Adipose tissue (tissue), 3 donors: ENCODE measurements at regions not wholly inside any gene's neighbourhood (a gene's known extent, or its start where the extent isn't known, plus 50 kb on each side); places are given as distances from the start of the nearest gene placed in this dataset.

ENCODE experiments used
- H3K27ac ChIP-seq: one replicate; pipeline ENCODE4 v1.5.1; 2013; ENCODE audit warnings: low read depth, low read length
- WGBS, 3 donors: extraction: QIAGEN DNeasy Blood & Tissue Kit; methylation state at CpG; one replicate each; pipeline ENCODE4 v1.1.7; 2013; 5-methylcytosine and 5-hydroxymethylcytosine counted together
- donor health status: healthy with polysubstance abuse.
- donor health status: Bipolar disorder and iron deficiency.
- donor health status: healthy.

DNA sequence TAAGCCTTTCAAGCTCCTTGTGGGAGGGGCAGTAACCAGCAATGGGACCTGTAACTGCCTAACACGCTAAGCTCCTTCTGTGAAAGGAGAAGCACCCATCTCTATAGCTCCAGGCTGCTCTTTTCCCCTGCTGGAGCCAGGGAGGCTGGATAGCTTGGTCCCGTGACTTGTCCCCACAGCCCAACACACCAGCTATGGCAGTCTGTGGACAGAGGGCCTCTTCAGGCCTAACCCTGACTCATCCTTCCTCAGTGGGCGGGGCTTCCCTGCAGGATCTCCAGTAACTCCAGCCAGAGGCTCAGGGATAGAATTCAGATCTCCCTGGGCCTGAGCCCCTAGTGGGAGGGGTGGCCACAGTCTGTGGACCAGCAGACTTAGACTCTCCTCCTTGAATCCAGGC is 1290.1 kb downstream of the PCDH7 start:
- no peak overlapping the region for H3K27ac ChIP-seq
- 82 to 89% (median 87%) methylated on average over 3 of the region's 3 CpGs for WGBS, 3 donors

DNA sequence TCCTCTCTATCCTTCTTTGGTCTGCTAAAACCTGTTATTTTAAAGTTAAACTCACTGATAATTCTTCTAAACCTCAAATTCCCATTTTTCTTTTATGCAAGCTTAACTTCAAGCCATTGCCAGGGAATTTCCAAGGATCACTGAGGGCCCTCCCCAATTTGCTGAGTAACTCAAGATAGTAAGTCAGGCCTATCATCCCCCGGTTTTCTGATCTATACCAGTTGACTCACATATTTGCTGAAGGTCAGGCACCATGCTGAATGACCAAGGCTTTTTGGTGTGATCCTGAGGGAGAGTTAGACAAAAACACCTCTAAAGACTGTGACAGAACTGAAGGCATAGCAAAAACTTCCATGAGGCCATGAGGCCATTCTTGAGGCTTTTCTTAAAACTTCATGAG is 1301.9 kb downstream of the PCDH7 start:
- 44 to 76% (median 59%) methylated on average over 1 of the region's 1 CpG for WGBS, 3 donors
- H3K27ac ChIP-seq, result no peak overlapping the region

DNA sequence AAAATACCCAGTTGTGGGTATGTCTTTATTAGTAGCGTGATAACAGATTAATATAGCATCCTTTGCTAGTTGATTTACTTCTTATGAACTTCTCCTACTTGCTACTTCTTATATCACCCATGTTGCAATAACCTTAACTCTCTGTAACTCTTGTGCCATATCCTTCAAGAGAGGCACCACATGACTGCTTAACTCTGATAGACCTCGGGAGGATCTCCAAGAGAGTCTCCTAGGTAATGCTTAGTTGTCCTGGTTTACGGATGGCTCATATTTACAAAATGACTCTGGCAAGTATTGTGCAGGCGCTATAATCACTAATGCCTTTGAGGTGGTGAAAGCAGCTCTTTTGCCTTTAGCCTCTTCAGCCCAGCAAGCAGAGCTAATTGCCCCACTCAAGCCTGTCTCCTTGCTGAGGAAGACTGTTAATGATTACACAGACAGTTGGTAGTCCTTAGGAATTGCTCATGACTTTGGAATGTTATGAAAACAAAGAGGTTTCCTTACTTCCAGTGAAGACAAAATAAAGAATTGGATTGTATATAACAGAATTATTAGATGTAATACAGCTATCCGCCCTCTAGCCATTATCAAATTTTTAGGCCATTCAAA is 1305.8 kb downstream of the PCDH7 start:
- H3K27ac ChIP-seq, result no peak overlapping the region
- 78 to 86% (median 86%) methylated on average over 5 of the region's 5 CpGs for WGBS, 3 donors

DNA sequence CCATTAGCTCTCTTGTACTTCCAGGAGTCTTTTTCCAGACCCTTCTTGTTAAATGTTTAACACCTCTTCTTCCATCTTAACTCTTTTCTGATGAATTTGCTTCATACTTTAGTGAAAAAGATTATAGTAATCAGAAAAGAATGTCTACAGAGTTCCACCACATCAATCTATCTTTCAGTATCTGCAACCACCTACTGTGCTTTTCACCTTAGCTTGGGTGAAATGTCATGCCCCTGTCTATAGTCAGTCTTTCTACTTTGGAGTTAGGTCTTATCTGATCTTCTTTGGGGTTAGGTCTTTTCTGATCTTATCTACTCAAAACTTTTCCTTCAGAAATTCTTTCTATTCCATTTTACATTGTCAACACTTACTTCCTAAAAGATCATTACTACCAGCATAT is 1310.2 kb downstream of the PCDH7 start:
- no peak overlapping the region for H3K27ac ChIP-seq

DNA sequence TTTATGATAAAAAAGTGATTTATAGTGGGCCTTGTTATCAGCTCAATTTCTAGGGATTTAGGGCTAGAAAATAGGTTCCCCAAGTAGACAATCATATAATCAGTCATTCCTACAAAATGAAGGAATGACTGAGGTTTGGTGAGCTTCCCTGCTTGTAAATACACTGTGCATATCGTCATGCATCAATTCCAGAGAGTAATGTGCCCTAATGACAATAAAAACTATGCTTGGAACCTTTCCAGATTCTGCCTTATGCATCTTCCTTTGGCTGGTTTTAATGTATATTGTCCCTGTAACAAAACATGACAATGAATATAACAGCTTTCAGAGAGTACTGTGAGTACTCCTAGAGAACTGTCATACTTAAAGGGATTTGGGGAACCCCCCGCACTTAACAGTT is 1310.9 kb downstream of the PCDH7 start:
- WGBS, 3 donors, result 68 to 83% (median 78%) methylated on average over 2 of the region's 2 CpGs
- H3K27ac ChIP-seq, result no peak overlapping the region

DNA sequence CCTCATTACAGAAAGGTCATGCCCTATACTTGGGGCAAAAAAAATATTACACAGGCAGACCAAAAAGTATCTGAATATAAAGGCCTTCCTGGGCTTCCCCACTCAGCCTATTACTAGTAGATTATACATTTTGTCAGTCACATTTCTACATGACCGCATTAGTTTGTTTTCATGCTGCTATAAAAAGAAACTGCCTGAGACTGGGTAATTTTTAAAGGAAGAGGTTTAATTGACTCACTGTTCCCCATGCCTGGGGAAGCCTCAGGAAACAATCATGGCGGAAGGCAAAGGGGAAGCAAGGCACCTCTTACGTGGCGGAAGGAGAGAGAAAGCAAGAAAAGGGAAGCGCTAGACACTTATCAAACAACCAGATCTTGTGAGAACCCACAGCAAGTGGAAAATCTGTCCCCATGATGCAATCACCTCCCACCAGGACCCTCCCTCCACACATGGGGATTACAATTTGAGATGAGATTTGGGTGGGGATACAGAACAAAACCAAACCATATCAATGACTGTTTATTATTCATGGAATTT is 1312.0 kb downstream of the PCDH7 start:
- 51 to 82% (median 57%) methylated on average over 5 of the region's 5 CpGs for WGBS, 3 donors
- no peak overlapping the region for H3K27ac ChIP-seq

DNA sequence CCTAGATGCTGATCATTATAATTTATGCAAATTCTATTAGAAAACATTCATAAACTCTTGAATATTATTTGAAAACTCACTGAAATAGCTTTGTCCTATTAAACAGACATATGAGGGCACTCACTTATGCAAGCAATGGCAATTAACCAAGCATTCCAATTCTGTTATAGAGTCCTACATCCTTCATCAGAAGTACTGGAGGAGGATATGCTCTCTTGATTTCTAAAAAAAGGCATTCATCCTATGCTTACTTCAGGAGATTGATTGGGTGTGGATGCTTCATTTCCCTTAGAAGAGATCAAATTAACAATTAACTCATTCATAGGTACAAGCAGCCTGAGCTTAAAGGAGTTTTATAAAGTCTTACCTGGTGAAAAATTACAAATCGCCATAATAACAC is 1317.2 kb downstream of the PCDH7 start:
- WGBS, 3 donors, result 32 to 88% (median 85%) methylated on average over 1 of the region's 1 CpG
- no peak overlapping the region for H3K27ac ChIP-seq

DNA sequence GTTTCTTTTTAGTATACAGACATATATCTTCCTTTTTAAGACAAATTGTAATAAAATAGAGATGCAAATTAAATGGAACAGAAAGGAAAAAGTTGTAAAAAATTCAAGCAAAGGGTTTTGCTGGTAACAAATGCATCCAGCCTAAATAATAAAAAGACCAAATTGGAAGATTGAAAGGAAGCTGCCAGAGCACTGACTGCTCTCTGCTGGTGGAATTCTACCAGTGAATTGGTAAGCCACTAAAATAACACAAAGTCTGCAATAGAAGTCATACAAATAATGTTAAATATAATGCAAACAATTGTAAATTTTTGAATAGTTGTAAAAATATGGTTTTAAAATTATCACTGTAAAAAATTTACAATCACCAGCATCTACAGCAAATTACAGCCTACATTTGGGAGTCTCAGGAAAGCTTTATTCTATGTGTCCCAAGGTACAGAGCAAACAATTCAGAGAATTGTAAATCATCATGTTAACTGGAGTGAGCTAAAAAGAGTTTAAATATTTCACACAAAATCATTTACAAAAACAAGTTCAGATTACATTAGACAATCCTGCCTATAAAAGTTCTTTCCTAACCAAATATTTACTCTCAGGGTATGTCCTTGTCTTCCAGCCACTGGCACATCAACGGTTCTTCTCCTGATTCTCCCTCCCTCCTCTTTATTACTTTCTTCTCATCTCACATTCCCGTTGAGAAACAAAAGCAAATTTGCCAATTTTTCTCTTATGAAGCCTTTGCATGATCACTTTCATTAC is 1322.5 kb downstream of the PCDH7 start:
- no peak overlapping the region for H3K27ac ChIP-seq
- WGBS, 3 donors, result 29 to 54% (median 48%) methylated on average over 2 of the region's 2 CpGs

DNA sequence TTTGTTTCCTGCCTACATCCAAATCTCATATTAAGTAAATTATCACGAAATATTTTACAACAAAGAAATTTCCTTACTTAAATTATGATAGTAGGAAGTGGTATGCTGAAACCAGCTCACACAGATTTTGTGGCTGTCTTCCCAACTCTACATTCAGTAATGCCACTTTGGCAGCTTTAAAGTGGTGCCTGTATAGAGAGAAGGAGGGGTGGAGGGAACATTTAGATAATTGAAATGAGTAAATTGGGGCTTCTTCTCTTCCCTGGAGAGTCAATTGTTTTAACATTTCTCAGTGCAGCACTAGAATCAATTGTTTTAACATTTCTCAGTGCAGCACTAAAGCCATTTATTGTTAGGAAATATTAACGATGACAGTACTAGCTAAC is 1323.1 kb downstream of the PCDH7 start:
- WGBS, 3 donors, result 56 to 69% (median 61%) methylated on average over 2 of the region's 2 CpGs
- no peak overlapping the region for H3K27ac ChIP-seq

DNA sequence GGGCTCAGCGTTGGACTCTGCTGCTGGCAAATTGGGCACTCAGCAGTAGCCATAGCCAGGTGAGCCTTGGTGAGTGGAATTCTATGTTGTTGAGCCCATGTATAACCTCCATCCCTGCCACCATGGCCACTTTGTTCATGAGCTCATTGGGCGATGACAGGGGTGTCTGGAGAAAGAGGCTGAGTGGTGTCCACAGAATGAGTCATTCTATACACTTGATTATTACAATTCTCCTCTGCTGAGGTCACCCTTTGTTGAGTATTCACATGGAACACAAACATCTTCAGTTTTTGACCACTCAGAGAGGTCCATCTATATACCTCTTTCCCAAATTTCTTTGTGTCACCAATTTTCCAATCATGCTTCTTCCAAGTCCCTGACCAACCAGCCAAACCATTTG is 1341.7 kb downstream of the PCDH7 start:
- H3K27ac ChIP-seq, result no peak overlapping the region
- 75 to 91% (median 90%) methylated on average over 2 of the region's 2 CpGs for WGBS, 3 donors

DNA sequence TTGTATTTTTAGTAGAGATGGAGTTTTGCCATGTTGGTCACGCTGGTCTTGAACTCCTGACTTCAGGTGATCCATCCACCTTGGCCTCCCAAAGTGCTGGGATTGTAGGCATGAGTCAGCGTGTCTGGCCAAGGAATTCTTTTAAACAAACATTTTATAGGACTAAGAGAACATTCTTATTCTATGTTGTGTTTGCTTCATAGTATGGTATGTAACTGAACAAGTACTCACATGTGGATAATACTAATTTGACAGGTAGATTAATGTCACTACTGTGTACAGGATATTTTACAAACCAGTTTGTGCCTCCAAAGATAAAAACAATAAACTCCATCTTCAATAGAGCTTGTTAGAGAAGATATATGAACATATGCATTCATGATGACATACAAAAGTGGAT is 1353.4 kb downstream of the PCDH7 start:
- 41 to 56% (median 47%) methylated on average over 2 of the region's 2 CpGs for WGBS, 3 donors
- no peak overlapping the region for H3K27ac ChIP-seq

DNA sequence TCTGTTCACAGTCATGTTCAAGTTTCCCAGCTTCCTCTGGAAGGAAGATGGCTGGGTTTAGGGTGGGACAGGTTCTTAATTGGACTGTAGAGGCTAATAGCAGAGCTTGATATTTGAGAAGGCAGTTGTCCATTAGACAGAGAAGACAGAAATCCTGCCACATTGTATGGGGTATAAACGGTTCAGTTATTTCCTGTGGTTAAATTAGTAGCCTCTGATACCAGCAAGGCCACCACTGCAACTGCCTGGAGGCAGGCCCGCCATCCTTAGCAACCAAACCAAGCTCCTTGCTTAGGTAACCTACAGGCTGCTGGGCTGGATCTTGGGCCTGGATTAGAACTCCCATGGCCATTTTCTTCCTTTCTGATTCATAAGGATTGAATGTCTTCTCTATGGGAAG is 1367.0 kb downstream of the PCDH7 start:
- 63 to 76% (median 66%) methylated on average over 2 of the region's 2 CpGs for WGBS, 3 donors
- no peak overlapping the region for H3K27ac ChIP-seq

DNA sequence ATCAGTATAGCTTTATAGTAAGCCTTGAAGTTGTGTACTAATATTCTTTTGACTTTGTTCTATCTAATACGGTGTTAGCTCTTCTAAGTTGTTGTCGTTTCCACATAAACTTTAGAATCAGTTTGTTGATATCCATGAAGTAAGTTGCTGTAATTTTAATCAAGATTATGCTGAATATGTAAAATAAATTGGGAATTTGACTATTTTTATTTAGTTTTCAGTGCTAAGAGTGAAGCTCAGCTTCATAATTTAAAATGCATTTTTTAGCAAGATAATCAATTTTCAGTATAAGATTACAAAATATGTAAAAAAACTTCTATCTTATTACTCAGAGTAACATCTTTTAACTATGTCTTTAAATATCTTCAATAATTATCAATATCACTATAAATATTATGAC is 1374.8 kb downstream of the PCDH7 start:
- 88 to 94% (median 92%) methylated on average over 2 of the region's 2 CpGs for WGBS, 3 donors
- H3K27ac ChIP-seq, result no peak overlapping the region

DNA sequence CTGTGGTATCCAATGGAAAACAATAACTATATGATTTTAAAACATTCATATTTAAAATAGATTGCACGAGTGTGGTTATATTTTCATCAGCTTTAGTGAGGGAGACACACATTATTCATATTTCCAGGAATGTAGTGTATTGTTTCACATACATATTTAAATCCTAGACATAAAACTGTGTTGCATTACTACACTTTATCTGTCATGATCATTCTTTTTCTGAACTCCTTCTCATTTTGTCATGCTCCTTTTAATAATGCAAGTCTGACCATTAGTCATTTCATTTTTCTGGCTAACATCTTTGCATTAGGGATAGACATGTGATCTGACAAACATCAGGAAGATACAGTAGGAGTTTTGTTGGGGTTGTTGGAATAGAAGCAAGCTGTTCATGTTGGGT is 1382.7 kb downstream of the PCDH7 start:
- WGBS, 3 donors, result 39 to 67% (median 54%) methylated on average over 1 of the region's 1 CpG
- H3K27ac ChIP-seq, result no peak overlapping the region

DNA sequence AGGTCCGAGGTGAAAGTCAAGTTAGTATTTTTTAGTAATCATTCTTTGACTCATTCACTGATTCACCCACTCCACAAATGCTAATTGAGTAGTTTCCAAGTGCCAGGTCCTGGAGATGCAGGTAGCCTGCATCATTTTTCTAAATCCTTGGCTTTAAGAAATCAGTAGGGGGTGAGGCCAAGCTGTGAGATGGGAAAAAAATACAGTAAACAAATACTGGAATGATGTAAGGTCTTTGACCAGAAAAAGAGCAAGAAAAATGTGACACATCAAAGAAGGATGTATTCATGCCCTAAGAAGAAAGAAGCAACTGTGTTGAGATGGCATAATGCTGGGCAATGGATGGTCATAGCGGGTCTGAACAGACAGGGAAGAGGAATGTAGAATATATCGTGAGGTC is 1386.6 kb downstream of the PCDH7 start:
- 82 to 88% (median 85%) methylated on average over 3 of the region's 3 CpGs for WGBS, 3 donors
- no peak overlapping the region for H3K27ac ChIP-seq

DNA sequence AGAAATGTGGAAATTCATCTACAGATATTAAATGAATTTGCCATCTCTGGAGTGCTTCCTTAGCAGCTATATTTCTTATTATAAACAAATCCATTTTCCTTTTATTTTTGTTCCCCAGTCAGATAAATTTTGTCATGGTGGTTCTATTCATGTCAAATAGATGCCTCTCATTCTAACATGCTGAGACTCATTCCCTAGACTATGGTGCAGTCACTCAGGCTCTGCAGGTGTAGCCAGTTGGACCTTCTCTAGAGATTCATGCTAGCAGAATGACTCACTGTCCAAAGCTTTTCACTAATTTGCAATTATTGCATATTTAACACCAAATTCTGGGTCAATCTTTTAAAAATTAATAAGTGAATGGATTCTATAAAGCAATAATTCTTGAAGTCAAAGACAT is 1392.7 kb downstream of the PCDH7 start:
- H3K27ac ChIP-seq, result no peak overlapping the region

DNA sequence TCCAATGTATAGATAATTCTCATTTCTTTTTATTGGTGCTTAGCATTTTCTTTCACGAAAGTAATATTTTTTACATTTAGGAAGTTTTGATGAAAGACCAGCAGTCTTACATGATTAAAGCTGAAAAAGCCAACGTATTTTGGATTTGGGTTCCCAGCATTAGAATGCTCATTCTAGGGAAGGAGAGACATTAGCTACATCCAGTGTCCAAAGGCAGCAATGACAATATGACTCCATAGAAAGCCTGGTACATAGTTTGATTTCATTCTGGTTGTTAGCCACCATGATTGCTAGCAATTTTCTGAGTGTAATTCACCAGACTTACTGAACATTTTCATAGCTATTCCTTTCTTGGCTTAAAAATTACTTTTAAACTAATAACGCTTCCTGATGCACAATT is 1397.5 kb downstream of the PCDH7 start:
- WGBS, 3 donors, result 76 to 83% (median 77%) methylated on average over 3 of the region's 3 CpGs
- H3K27ac ChIP-seq, result no peak overlapping the region

DNA sequence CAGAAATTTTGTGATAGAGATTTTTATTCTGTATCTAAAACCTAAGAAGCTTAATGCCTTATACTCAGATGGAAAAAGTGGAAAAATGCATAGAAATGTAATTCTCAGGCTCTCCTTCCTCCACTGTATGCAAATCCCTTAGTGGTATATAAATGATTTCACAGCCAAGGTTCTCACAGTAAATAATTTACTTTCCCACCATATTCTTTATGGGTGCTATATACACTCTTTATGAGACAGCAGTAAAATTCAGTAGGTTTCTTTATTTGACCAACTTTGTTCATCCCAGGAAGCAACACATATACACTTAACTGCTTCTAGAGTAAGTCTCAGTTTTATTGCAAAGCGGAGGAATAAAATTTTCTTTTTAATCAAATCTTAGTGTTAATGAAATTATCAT is 1399.7 kb downstream of the PCDH7 start:
- WGBS, 3 donors, result 91 to 94% (median 93%) methylated on average over 1 of the region's 1 CpG

DNA sequence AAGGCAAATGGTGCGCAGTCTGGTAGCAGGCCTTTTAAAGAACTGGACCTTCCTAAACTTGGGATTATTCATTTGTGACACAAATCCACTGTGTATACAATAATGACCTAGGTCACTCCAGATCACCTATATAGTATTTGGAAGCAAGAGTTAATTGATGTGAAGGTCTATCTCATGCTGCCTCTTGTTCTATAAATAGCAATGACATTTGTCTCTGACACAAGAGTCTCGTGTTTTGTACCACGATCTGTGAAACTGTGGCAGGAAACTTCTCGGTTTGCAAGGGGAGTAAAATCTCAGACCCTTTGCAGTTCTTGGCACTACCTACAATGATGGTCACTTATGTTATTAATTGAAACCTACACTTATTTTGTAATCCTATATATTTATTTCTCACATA is 1408.4 kb downstream of the PCDH7 start:
- 52 to 67% (median 66%) methylated on average over 4 of the region's 4 CpGs for WGBS, 3 donors
- H3K27ac ChIP-seq, result no peak overlapping the region

More for the DNA sequence above, 1399.7 kb downstream of the PCDH7 start:
- H3K27ac ChIP-seq, result no peak overlapping the region

DNA sequence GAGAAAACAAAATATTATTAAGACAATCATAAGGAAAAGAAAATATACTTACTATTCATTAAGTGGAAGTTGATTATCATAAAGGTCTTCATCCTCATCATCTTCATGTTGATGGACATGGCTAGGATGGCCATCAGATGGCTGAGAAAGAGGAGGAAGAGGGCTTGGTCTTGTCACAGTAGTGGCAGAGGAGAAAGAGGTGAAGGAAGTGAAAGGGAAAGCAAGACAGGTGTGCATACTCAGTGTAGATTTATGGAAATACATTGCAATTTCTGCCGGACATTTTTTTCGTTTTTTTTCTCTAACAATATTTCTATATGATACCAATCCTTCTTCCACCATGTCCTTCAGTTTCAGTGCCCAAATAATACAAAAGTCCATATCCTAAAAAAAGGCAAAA is 1409.8 kb downstream of the PCDH7 start:
- 86 to 93% (median 90%) methylated on average over 2 of the region's 2 CpGs for WGBS, 3 donors
- H3K27ac ChIP-seq, result no peak overlapping the region
